ENCODE measurements at regions not wholly inside any gene's neighbourhood (a gene's known extent, or its start where the extent isn't known, plus 50 kb on each side); places are given as distances from the start of the nearest gene placed in this dataset.

DNA sequence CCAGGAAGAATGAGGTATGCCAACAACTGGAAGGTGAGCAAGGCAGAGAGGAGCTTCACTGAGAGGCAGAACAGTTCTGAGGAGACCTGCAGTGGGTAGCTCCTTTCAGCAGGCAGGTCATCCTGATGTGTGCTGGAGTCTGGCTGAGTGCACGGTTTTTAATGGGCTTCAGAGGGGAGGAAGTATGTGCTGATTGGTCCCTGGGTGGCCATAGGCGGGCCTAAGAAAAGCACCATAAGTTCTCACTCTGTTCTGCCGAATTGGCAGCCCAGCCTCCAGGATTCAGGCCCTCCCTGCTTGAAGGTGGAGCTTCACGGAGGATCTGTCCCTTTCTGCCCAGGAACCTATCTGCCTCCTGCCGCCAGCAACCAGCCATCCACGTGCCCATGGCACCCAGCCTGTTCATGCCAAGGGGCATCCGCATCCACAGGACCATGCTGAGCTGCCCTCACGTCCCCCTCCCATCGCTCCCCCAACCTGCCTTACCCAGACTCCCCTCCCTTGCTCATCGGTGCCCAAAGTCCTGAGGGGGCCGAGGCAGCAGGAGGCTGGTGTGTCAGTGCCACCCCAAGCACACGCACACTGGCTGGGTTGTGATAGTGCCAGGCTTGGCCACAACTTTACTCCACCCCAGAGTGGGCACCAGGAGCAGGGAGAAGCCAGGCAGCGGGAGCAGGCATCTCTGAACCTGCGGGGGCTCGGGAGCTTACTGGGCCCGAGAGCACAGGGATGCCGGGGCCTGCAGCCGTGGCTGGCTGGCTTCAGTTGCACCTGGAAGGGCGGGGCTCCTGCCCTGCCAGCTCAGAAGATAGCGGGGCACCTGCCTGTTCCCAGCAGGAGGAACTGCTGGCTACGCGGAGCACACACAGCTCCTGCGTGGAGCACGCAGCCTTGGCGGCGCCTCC, 608.4 kb upstream of the FOXG1 start:
- TF ChIP-seq EZH2 (IDR thresholded peaks at IDR 0.05; ENCODE audit: insufficient read depth, poor library complexity, severe bottlenecking), result no peak
- TF ChIP-seq EZH2phosphoT487 (IDR thresholded peaks at IDR 0.05; ENCODE audit: insufficient read depth, low read depth), result no peak
